ENCODE measurements at regions not wholly inside any gene's neighbourhood (a gene's known extent, or its start where the extent isn't known, plus 50 kb on each side); places are given as distances from the start of the nearest gene placed in this dataset.

- TF ChIP-seq CTCF (conservative IDR thresholded peaks at IDR 0.05; ENCODE audit: low read depth, low read length) = no peak
- no peak overlapping the region for H3K4me3 ChIP-seq (ENCODE audit: low read depth, low read length)
- no peak for DNase-seq (ENCODE audit: low read depth)
Measured at GRCh38 chrX:40331353-40331752, 233.6 kb upstream of the BCOR start.

GRCh38 chrX:40329616-40330015 is 231.9 kb upstream of the BCOR start:
- TF ChIP-seq CTCF (conservative IDR thresholded peaks at IDR 0.05; ENCODE audit: low read depth, low read length) = no peak

GRCh38 chrX:40327085-40327484 is 229.3 kb upstream of the BCOR start:
- TF ChIP-seq CTCF (conservative IDR thresholded peaks at IDR 0.05; ENCODE audit: low read depth, low read length) = no peak
- H3K4me3 ChIP-seq (ENCODE audit: low read depth, low read length) = no peak overlapping the region
- DNase-seq (ENCODE audit: low read depth) = no peak

More at GRCh38 chrX:40329616-40330015, 231.9 kb upstream of the BCOR start:
- no peak overlapping the region for H3K4me3 ChIP-seq (ENCODE audit: low read depth, low read length)
- no peak for DNase-seq (ENCODE audit: low read depth)

- DNase-seq (ENCODE audit: low read depth) = no peak
- no peak for TF ChIP-seq CTCF (conservative IDR thresholded peaks at IDR 0.05; ENCODE audit: low read depth, low read length)
- no peak overlapping the region for H3K4me3 ChIP-seq (ENCODE audit: low read depth, low read length)
Measured at GRCh38 chrX:40326186-40326965, 228.6 kb upstream of the BCOR start.

GRCh38 chrX:40325161-40325560 is 227.4 kb upstream of the BCOR start:
- TF ChIP-seq CTCF (conservative IDR thresholded peaks at IDR 0.05; ENCODE audit: low read depth, low read length) = no peak
- no peak for DNase-seq (ENCODE audit: low read depth)
- no peak overlapping the region for H3K4me3 ChIP-seq (ENCODE audit: low read depth, low read length)

GRCh38 chrX:40323977-40324376 is 226.2 kb upstream of the BCOR start:
- H3K4me3 ChIP-seq (ENCODE audit: low read depth, low read length) = no peak overlapping the region
- DNase-seq (ENCODE audit: low read depth) = no peak
- no peak for TF ChIP-seq CTCF (conservative IDR thresholded peaks at IDR 0.05; ENCODE audit: low read depth, low read length)

GRCh38 chrX:40320819-40321218 is 223.1 kb upstream of the BCOR start:
- TF ChIP-seq CTCF (conservative IDR thresholded peaks at IDR 0.05; ENCODE audit: low read depth, low read length) = no peak
- DNase-seq (ENCODE audit: low read depth) = no peak

More at GRCh38 chrX:40320819-40321218, 223.1 kb upstream of the BCOR start:
- H3K4me3 ChIP-seq (ENCODE audit: low read depth, low read length) = no peak overlapping the region
